ENCODE measurements at regions not wholly inside any gene's neighbourhood (a gene's known extent, or its start where the extent isn't known, plus 50 kb on each side); places are given as distances from the start of the nearest gene placed in this dataset.
A peak's percentile ranks its signal among the peaks of the same experiment; 100 is the strongest.
"Not testable (repeated sequence)": the region's sequence is repeated elsewhere in the genome, so short reads cannot be mapped to it uniquely, and the experiment has no call there.

DNA sequence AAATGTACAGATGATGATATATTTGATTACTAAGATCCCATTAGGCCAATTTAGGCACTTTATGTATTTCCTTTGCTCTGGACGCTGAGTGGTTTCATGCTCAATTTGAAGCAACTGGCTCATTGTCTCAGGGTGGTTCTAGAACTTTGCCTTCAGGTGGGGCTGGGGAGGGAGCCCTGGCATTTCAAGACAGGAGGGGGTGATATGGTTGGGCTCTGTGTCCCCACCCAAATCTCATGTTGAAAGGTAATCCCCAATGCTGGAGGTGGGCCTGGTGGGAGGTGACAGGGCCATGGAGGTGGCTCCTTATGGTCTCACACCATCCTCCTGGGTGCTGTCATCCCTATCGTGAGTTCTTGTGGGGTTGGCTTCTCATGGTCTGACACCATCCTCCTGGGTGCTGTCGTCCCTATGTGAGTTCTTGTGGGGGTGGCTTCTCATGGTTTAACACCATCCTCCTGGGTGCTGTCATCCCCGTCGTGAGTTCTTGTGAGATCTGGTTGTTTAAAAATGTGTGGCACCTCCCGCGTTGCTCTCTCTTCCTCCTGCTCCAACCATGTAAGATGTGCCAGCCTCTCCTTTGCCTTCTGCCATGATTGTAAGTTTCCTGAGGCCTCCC lies 151.5 kb upstream of the KLF6 start:
- no peak for DNase-seq

DNA sequence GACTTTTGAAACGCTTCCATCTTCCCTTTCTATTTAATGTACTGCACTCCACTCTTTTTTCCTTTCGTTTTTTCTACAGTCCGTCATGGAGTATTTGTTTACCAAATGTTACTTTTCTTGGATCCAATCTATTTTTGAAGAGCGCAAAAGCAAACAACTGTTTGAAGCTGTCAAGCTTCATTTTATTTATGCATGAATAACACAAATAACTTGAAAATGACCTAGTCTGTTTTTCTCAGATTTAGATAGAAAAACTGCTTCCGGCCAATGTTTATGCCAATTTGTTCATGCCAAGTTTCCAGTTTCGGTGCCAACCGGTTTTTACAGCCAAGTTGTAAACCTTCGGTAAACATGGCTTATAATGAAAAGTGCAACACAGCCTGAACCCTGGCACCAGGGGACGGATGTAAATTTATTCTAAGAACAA lies 150.9 kb upstream of the KLF6 start:
- no peak for DNase-seq

- peak; percentile 12 for DNase-seq
These were observed 150.1 kb upstream of the KLF6 start for GRCh38 chr10:3935141-3935540.

- no peak for DNase-seq
These were observed 148.7 kb upstream of the KLF6 start for GRCh38 chr10:3933733-3934132.

GRCh38 chr10:3932597-3933375 lies 147.8 kb upstream of the KLF6 start:
- DNase-seq = no peak

DNA sequence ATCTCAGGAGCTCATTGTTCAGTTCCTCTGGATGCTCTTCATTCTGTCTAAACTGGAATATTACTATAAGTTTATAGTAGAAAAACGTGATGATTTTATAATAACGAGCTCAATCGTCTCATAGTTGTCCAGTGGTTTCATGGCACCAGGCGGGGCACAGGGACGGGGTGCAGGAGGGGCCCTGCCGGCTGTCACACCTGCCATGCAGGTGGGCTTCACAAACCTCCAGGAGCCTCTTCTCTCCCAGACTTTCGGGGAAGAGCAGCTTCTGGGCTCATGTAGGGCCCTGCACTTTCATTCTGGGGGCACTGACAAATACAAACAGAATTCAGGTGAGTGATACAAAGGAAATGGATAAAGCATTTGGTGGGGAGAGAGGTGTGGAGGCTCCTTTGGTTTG lies 146.9 kb upstream of the KLF6 start:
- no peak for DNase-seq

GRCh38 chr10:3931224-3931623 lies 146.2 kb upstream of the KLF6 start:
- DNase-seq = no peak

DNA sequence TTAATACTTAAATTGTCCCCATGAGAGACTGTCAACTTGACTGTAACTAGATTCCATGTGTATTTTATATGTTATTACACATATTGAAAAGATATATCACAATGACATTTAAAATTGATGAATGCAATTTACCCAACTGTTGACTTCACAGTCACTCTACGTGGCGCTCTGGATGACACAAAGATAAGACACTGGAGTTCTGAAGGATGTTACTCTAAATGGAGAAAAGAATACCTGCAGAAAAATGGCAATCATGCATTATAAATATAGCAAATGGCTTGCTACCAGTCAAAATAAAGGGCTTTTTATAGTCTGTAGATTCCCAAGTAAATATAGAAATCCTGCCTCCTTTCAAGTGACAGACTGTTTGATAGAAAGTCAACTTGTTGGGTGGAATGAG lies 143.6 kb upstream of the KLF6 start:
- no peak for DNase-seq

DNA sequence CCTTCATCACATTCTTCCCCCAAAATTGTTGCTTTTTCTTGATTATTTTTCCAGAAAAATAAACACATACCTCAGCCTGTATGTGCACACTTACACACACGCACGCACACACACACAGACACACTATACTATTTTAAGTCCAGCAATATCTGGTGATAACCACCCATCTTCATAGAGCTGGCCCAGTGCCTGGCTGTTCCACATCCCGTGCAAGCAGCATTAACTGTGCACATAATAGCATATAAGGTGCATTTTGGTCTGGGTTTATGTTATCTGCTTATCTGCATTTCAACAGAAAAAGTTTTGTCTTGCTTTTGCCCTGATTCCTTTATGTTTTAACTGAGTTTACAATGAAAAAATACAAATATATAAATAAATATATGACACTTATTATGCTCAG lies 143.1 kb upstream of the KLF6 start:
- no peak for DNase-seq

DNA sequence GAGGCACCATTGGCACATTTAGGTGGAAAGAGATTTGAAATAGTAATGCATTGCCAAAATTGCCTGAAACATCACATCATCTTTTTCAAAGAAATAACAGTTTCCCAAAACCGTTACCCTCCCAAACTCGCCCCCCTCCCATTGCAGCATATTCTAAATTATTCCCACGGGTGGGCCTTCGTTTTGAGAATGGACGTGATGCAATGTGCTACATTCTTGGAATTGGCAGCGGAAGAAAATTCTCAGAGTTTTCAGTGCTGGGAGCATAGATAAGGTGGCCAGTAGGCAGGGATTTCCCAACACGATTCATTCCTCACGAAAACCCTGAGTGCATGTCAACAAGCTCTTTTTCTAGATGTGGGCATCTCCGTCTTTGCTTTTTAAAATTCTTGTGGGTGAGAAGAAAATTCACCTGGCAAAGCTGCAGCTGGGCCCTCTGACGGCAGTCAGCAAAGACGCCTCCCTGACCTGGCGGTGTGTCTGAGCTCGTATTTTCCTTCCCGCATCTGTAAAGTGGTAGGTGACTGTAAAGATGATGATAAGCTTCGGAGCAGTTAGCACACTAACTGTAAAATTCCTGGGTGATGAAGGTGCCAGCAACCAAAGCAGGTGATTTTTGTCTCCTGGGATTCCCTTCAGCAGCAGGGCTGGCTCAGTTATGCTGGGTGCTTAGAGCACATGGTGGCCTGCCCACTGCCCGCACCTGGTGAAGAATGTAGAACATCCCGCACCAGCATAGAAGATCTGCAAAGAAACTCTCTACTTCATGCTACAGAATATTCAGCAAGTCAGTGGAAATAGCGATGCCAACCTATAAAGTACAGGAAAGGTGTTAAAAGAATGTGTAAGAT lies 141.9 kb upstream of the KLF6 start:
- no peak for DNase-seq

DNA sequence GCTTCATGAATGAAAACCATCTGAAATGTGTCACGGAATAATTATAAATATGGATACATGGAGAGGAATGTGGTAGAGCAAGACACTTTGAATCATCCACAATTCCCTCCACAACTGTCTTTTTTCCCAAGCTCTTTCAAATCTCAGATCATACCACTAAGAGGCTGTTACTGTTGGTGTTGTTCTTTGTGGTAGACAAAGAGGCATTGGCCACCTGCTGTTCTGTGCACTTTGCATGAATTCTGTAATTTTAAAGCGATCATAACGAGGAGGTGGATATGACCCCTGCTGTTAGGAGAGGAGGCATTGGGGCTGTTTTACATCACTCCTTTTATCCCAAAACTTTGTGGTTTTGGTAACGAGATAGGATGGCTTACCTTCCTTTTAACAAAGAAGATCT lies 141.2 kb upstream of the KLF6 start:
- DNase-seq = no peak

- DNase-seq = no peak
These were observed 140.2 kb upstream of the KLF6 start for GRCh38 chr10:3925184-3925583.

DNA sequence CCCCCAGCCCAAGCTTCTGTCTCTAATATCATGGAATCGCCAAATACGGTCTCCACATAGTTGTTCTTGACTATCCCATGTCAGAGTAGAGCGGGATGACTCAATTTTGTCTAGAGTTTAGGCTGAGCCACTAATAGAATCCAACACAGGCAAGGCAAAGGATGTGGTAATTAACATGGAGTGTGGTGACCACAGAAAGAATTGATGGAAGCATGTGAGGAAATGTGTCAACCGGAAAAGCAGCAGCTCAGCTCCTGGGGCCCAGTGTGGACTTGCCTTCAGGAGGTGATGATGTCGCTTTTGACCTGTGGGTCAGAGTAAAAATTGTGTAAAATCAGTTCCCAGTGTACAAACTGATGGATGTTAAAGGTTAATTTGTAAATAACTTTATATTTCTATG lies 139.3 kb upstream of the KLF6 start:
- no peak for DNase-seq

- DNase-seq = no peak
These were observed 138.0 kb upstream of the KLF6 start for GRCh38 chr10:3923033-3923432.

- DNase-seq = no peak
These were observed 134.8 kb upstream of the KLF6 start for GRCh38 chr10:3919709-3920308.

DNA sequence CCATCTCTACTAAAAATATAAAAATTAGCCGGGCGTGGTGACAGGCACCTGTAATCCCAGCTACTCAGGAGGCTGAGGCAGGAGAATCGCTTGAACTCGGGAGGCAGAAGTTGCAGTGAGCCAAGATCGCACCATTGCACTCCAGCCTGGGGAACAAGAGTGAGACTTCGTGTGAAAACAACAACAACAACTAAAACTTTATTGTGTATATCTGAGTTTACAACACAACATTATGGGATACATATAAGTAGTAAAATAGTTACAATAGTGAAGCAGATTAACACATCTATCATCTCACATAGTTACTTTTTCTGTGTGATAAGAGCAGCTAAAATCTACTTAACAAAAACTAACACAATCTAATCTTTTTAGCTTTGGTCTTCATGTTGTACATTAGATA lies 132.4 kb upstream of the KLF6 start:
- DNase-seq = not testable (repeated sequence)

- DNase-seq = no peak
These were observed 129.7 kb upstream of the KLF6 start for GRCh38 chr10:3914733-3915132.

- DNase-seq = no peak
These were observed 126.9 kb upstream of the KLF6 start for GRCh38 chr10:3911713-3912442.

DNA sequence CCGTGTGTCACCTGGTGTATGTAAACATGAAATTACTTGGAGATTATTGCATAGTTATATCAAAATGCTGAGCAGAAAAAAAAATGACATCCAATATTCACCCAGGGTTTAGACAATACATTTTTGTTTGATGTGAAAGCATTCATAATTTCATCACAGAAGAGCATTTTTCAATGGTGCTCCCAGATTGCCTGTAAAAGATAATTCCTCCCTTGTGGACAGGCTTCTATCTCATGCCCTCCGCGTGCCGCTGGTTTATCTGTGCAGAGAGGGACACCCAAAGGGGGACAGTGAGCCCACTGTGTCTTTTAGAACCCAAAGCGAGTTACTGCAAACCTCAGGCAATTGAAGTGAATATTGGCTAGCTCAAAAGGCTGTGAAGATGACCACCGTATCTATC lies 126.2 kb upstream of the KLF6 start:
- no peak for DNase-seq

GRCh38 chr10:3909339-3909738 lies 124.3 kb upstream of the KLF6 start:
- no peak for DNase-seq

GRCh38 chr10:3908183-3908582 lies 123.2 kb upstream of the KLF6 start:
- no peak for DNase-seq

GRCh38 chr10:3907514-3907913 lies 122.5 kb upstream of the KLF6 start:
- DNase-seq = no peak

Measured in NK-92 treated with Interleukin-12 subunit alpha and Interleukin-12 subunit beta, amount 100 ng/mL, for 24 hours (cell line).